ENCODE measurements at regions not wholly inside any gene's neighbourhood (a gene's known extent, or its start where the extent isn't known, plus 50 kb on each side); places are given as distances from the start of the nearest gene placed in this dataset.

DNA sequence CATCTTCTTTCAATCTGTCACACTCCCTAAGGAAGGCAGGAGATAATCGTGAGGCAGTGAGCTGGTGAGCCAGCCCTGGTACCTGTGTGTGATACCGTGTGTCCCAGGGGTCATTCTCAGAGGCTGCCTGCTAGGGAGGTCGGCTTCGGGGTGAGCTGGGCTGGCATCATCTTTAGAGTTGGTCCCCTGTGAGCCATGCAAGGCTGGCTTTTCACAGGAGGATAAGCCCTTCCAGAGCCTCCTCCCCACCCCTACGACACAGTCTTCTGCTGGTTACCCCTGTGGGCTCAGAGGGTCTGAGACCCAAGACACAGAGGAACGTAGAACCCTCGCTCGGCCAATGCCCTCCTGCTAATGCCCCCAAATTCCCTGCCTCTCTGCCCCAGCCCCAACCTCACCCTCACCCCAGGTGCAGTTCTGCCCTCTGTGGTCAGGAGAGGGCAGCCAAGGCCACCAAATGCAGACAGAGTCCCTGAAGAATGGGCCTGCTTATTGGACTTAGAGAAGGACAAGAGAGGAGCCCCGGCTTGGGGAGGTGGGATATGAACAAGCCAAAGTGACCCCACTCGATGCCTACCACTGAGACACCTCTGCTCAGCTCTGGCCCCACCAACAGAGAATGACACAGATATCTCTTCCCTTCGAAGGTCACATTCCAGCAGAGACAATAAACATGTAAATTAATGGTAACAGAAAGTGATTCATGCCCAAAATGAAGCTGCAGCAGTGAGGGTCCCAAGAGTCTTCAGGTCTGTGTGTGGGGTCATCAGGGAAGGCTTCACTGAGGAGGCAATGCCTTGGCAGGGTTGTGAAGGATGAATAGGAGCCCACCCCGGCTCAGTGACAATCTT is 80.8 kb upstream of the CCL1 start:
- no peaks in the 10 kb centered on the region for H3K36me3 Mint-ChIP-seq
- no peak overlapping the region for H3K4me3 Mint-ChIP-seq
- TF ChIP-seq CTCF (IDR thresholded peaks at IDR 0.05; ENCODE audit: unreplicated experiment), result no peak
- peaks cover 83% of the 10 kb centered on the region for H3K27me3 Mint-ChIP-seq (ENCODE audit: low read depth)
- H3K9me3 Mint-ChIP-seq, result no peaks in the 10 kb centered on the region
- H3K4me1 Mint-ChIP-seq, result no peaks in the 10 kb centered on the region
- H3K27ac Mint-ChIP-seq, result no peak overlapping the region
- no peak for DNase-seq (ENCODE audit: low spot score in 2 of 2, unreplicated experiment in 2 of 2)

DNA sequence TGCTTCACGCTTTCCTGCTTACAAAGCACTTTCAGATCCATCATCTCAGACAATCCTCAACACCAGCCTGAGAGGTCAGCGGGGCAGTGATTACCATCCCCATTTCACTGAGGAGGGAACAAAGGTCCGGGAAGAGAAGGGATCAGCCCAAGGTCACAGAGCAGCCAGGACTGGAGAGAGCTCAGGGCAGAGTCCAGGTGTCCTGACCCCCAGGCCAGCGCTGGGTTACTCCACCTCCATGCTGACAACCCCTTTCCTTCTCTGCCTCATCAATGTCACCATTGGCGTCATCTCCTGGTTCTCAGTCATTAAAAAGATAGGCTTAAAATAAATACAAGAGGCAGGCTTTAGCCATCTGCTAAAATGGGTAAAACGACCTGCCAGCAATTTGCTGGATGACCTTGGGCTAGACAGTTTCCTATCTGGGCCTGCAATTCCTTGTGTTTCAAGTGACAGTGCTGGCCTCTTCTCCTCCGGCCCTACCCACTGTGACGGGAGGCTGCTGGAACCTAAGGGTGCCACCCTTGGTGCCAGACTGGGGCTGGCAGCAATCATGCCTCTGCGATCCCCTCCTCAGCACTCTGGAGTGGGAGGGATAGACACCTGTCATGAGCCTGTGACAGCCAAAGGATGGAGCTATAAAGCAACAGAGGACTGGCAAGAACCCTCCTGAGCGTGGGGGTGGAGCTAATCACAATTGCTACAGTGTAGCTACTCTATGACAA is 79.5 kb upstream of the CCL1 start:
- peaks cover 87% of the 10 kb centered on the region for H3K27me3 Mint-ChIP-seq (ENCODE audit: low read depth)
- DNase-seq (ENCODE audit: low spot score in 2 of 2, unreplicated experiment in 2 of 2), result no peak
- no peaks in the 10 kb centered on the region for H3K36me3 Mint-ChIP-seq
- H3K4me3 Mint-ChIP-seq, result no peak overlapping the region
- no peaks in the 10 kb centered on the region for H3K4me1 Mint-ChIP-seq
- TF ChIP-seq CTCF (IDR thresholded peaks at IDR 0.05; ENCODE audit: unreplicated experiment), result no peak
- no peak overlapping the region for H3K27ac Mint-ChIP-seq
- H3K9me3 Mint-ChIP-seq, result no peaks in the 10 kb centered on the region

GRCh38 chr17:34437188-34437587 is 74.2 kb upstream of the CCL1 start:
- TF ChIP-seq CTCF (IDR thresholded peaks at IDR 0.05; ENCODE audit: unreplicated experiment), result no peak
- peaks cover 90% of the 10 kb centered on the region for H3K27me3 Mint-ChIP-seq (ENCODE audit: low read depth)

DNA sequence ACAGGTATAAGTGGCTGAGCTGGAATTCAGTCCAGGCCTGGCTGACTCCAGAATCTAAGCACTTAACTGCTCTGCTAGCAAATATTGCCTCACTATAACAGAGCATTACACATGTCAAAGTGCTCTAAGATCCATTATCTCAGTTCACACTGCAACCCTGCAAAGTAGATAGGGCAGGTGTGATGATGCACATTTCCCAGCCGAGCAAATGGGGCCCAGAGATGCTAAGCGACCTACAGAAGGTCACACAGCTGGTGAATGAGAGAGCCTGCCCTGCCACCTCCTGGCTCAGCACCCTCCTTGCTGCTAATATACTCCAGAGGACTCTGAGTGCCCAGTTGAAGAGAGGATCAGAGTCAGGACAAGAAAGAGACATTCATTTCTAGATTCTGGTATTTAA is 73.6 kb upstream of the CCL1 start:
- TF ChIP-seq CTCF (IDR thresholded peaks at IDR 0.05; ENCODE audit: unreplicated experiment), result no peak
- Mint-ChIP-seq H3K4me3 (no peak overlapping the region), H3K4me1 (peaks cover 4% of the 10 kb centered on the region), H3K9me3 (no peaks in the 10 kb centered on the region), H3K27ac (no peak overlapping the region), H3K27me3 (ENCODE audit: low read depth) (peaks cover 89% of the 10 kb centered on the region), H3K36me3 (no peaks in the 10 kb centered on the region)
- no peak for DNase-seq (ENCODE audit: low spot score in 2 of 2, unreplicated experiment in 2 of 2)

More at GRCh38 chr17:34437188-34437587, 74.2 kb upstream of the CCL1 start:
- peaks cover 4% of the 10 kb centered on the region for H3K4me1 Mint-ChIP-seq
- H3K36me3 Mint-ChIP-seq, result no peaks in the 10 kb centered on the region
- H3K4me3 Mint-ChIP-seq, result no peak overlapping the region
- H3K27ac Mint-ChIP-seq, result no peak overlapping the region
- no peak for DNase-seq (ENCODE audit: low spot score in 2 of 2, unreplicated experiment in 2 of 2)
- no peaks in the 10 kb centered on the region for H3K9me3 Mint-ChIP-seq

GRCh38 chr17:34435182-34435928 is 72.3 kb upstream of the CCL1 start:
- H3K9me3 Mint-ChIP-seq, result no peaks in the 10 kb centered on the region
- H3K36me3 Mint-ChIP-seq, result no peaks in the 10 kb centered on the region
- peaks cover 83% of the 10 kb centered on the region for H3K27me3 Mint-ChIP-seq (ENCODE audit: low read depth)
- no peak overlapping the region for H3K27ac Mint-ChIP-seq
- H3K4me3 Mint-ChIP-seq, result no peak overlapping the region
- DNase-seq (ENCODE audit: low spot score in 2 of 2, unreplicated experiment in 2 of 2), result no peak
- H3K4me1 Mint-ChIP-seq, result peaks cover 4% of the 10 kb centered on the region
- TF ChIP-seq CTCF (IDR thresholded peaks at IDR 0.05; ENCODE audit: unreplicated experiment), result no peak

Measured in mesothelial cell of epicardium (in vitro differentiated cells).